GM12878 (cell line): ENCODE measurements at regions not wholly inside any gene's neighbourhood (a gene's known extent, or its start where the extent isn't known, plus 50 kb on each side); places are given as distances from the start of the nearest gene placed in this dataset.

ENCODE experiments used
- CTCF ChIP-seq, 3 experiments: IDR thresholded peaks in 2 of 3; conservative IDR thresholded peaks in 1 of 3; 2 replicates each; pipeline ENCODE4 v1.5.1; 2011; ENCODE audit warnings: low read depth in 3 of 3, low read length in 3 of 3, mild to moderate bottlenecking in 3 of 3, control low read depth in 2 of 3, moderate library complexity in 2 of 3, inconsistent platforms in 1 of 3, mixed read lengths in 1 of 3; ENCODE audit not compliant: control insufficient read depth in 2 of 3, insufficient read depth in 1 of 3; ENCODE audit errors: extremely low read depth in 1 of 3
- ESRRA ChIP-seq: IDR thresholded peaks from 2 replicates; pipeline ENCODE4 v1.6.1; 2012; ENCODE audit warnings: mild to moderate bottlenecking, low read length, improper control_type of control experiment
- MAX ChIP-seq: IDR thresholded peaks from 2 replicates; pipeline ENCODE4 v1.6.1; 2012; ENCODE audit warnings: low read depth, low read length, improper control_type of control experiment
- PBX3 ChIP-seq: IDR thresholded peaks from 2 replicates; pipeline ENCODE4 v1.6.1; 2011; ENCODE audit warnings: mild to moderate bottlenecking, low read depth, low read length, moderate library complexity; ENCODE audit not compliant: insufficient replicate concordance
- RFX5 ChIP-seq: IDR thresholded peaks from 2 replicates; pipeline ENCODE4 v1.6.1; 2011; ENCODE audit warnings: low read depth, low read length, improper control_type of control experiment
- SMARCA5 ChIP-seq: fragments of 450-650 bp; IDR thresholded peaks from 2 replicates; pipeline ENCODE4 v1.6.1; 2017; ENCODE audit warnings: mild to moderate bottlenecking
- SP1 ChIP-seq: IDR thresholded peaks from one replicate; pipeline ENCODE4 v1.6.1; 2011; ENCODE audit warnings: low read depth, low read length
- ZBTB33 ChIP-seq: fragments of 450-650 bp; IDR thresholded peaks from 2 replicates; pipeline ENCODE4 v1.6.1; 2017; ENCODE audit warnings: mild to moderate bottlenecking
- ZNF24 ChIP-seq: fragments of 450-650 bp; IDR thresholded peaks from 2 replicates; pipeline ENCODE4 v1.6.1; 2017; ENCODE audit warnings: antibody characterized with exemption, mild to moderate bottlenecking

- TF ChIP-seq CTCF (IDR thresholded peaks at IDR 0.05 in 2 of 3, conservative IDR thresholded peaks at IDR 0.05 in 1 of 3; ENCODE audit: control insufficient read depth in 2 of 3, extremely low read depth in 1 of 3, insufficient read depth in 1 of 3, low read depth in 3 of 3, low read length in 3 of 3) (no peak), ZNF24 (no peak), PBX3 (no peak), RFX5 (no peak), SMARCA5 (no peak), ESRRA (no peak), SP1 (no peak), ZBTB33 (no peak), MAX (no peak)
Measured at GRCh38 chr2:196367633-196368032, 196.3 kb upstream of the STK17B start.
